ENCODE measurements at regions not wholly inside any gene's neighbourhood (a gene's known extent, or its start where the extent isn't known, plus 50 kb on each side); places are given as distances from the start of the nearest gene placed in this dataset.

DNA sequence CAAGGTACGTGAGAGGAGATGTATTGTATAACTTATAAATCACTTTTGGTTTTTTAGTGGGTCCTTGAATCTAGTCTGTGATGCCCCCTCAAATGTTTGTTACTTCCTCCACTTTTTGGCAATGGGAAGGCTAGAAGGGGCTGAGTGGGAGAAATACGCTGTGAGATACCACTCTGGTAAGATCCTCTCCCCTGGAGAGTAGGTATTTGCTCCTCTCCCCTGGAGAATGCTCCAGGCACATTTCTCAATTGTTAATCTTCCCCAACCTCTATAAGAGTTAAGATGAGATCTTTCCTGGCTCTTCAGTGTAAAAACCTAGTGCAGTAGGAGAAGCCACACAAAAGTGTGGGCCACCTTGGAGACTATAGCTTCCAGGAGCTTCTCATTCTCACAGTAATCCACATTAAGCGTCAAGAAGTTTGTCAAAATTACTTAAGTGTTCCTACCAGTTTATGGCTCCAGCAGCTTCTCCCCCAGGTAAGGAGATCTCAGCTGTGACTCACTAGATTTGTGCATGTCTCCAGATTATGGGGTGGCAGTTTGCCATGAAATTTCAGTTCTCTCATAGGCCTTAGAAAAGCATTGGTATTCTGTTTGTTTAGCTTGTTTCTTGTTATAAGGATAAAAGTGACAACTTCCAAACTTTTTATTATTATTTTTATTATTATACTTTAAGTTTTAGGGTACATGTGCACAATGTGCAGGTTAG lies 182.6 kb downstream of the FSIP2 start (continued):
- TF ChIP-seq, protein P1, sequence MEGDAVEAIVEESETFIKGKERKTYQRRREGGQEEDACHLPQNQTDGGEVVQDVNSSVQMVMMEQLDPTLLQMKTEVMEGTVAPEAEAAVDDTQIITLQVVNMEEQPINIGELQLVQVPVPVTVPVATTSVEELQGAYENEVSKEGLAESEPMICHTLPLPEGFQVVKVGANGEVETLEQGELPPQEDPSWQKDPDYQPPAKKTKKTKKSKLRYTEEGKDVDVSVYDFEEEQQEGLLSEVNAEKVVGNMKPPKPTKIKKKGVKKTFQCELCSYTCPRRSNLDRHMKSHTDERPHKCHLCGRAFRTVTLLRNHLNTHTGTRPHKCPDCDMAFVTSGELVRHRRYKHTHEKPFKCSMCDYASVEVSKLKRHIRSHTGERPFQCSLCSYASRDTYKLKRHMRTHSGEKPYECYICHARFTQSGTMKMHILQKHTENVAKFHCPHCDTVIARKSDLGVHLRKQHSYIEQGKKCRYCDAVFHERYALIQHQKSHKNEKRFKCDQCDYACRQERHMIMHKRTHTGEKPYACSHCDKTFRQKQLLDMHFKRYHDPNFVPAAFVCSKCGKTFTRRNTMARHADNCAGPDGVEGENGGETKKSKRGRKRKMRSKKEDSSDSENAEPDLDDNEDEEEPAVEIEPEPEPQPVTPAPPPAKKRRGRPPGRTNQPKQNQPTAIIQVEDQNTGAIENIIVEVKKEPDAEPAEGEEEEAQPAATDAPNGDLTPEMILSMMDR (IDR thresholded peaks at IDR 0.05; ENCODE audit: low read depth, low read length, missing input control) = no peak
- TF ChIP-seq RAD21 (IDR thresholded peaks at IDR 0.05) (no peak), GABPA (IDR thresholded peaks at IDR 0.05 in 1 of 2, conservative IDR thresholded peaks at IDR 0.05 in 1 of 2) (no peak), FOXA2 (IDR thresholded peaks at IDR 0.05) (no peak), NR2F2 (IDR thresholded peaks at IDR 0.05) (no peak), TAF1 (conservative IDR thresholded peaks at IDR 0.05) (no peak)

DNA sequence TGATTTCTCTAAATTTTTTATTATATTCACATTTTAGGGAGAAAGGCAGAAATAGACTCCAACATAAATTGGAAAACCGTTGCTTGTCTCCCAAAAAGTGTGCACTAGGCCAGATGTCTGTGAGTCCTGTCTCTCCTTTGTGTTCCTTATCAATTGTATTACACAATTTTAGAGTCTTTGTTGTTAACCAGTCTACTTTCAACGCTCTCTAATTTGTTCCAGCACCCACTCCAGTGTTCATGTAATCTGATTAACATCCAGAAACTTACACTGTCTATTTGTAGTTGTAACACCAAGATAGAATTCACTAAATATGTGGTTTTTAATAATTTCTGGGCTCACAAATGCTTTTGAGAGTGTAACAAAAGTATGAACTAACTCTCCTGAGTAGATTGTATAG lies 195.6 kb downstream of the FSIP2 start:
- Histone ChIP-seq H3K9ac (ENCODE audit: low read depth in 1 of 2, low read length in 2 of 2) (no peak overlapping the region), H3K27me3 (ENCODE audit: control insufficient read depth in 4 of 4, insufficient read depth in 4 of 4, low read length in 3 of 4) (no peaks in the 10 kb centered on the region), H3K27ac (ENCODE audit: low read depth in 1 of 2, low read length in 2 of 2) (no peak overlapping the region), H3K4me3 (ENCODE audit: low read depth in 1 of 3, low read length in 3 of 3) (no peak overlapping the region), H3K4me1 (ENCODE audit: control insufficient read depth in 4 of 4, insufficient read depth in 4 of 4, low read length in 3 of 4) (no peaks in the 10 kb centered on the region), H3K9me3 (ENCODE audit: control insufficient read depth in 4 of 4, low read length in 3 of 4) (peaks cover 0 to 4% (median under 1%) of the 10 kb centered on the region in 4 donors), H3K36me3 (ENCODE audit: control insufficient read depth in 4 of 4, insufficient read depth in 3 of 4, low read depth in 1 of 4, low read length in 3 of 4) (no peaks in the 10 kb centered on the region)
- WGBS = 82% methylated on average over 2 of the region's 2 CpGs
- TF ChIP-seq RAD21 (IDR thresholded peaks at IDR 0.05) = no peak
- no peak for TF ChIP-seq NR2F2 (IDR thresholded peaks at IDR 0.05)
- no peak for TF ChIP-seq HNF4A (conservative IDR thresholded peaks at IDR 0.05)
- no peak for TF ChIP-seq HNF4G (IDR thresholded peaks at IDR 0.05)
- TF ChIP-seq, protein P2, sequence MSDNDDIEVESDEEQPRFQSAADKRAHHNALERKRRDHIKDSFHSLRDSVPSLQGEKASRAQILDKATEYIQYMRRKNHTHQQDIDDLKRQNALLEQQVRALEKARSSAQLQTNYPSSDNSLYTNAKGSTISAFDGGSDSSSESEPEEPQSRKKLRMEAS (IDR thresholded peaks at IDR 0.05) = no peak
- TF ChIP-seq, protein P3, sequence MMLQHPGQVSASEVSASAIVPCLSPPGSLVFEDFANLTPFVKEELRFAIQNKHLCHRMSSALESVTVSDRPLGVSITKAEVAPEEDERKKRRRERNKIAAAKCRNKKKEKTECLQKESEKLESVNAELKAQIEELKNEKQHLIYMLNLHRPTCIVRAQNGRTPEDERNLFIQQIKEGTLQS (IDR thresholded peaks at IDR 0.05) = no peak
- TF ChIP-seq, protein P4, sequence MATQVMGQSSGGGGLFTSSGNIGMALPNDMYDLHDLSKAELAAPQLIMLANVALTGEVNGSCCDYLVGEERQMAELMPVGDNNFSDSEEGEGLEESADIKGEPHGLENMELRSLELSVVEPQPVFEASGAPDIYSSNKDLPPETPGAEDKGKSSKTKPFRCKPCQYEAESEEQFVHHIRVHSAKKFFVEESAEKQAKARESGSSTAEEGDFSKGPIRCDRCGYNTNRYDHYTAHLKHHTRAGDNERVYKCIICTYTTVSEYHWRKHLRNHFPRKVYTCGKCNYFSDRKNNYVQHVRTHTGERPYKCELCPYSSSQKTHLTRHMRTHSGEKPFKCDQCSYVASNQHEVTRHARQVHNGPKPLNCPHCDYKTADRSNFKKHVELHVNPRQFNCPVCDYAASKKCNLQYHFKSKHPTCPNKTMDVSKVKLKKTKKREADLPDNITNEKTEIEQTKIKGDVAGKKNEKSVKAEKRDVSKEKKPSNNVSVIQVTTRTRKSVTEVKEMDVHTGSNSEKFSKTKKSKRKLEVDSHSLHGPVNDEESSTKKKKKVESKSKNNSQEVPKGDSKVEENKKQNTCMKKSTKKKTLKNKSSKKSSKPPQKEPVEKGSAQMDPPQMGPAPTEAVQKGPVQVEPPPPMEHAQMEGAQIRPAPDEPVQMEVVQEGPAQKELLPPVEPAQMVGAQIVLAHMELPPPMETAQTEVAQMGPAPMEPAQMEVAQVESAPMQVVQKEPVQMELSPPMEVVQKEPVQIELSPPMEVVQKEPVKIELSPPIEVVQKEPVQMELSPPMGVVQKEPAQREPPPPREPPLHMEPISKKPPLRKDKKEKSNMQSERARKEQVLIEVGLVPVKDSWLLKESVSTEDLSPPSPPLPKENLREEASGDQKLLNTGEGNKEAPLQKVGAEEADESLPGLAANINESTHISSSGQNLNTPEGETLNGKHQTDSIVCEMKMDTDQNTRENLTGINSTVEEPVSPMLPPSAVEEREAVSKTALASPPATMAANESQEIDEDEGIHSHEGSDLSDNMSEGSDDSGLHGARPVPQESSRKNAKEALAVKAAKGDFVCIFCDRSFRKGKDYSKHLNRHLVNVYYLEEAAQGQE (IDR thresholded peaks at IDR 0.05) = no peak
- no peak for DNase-seq (ENCODE audit: low spot score)

DNA sequence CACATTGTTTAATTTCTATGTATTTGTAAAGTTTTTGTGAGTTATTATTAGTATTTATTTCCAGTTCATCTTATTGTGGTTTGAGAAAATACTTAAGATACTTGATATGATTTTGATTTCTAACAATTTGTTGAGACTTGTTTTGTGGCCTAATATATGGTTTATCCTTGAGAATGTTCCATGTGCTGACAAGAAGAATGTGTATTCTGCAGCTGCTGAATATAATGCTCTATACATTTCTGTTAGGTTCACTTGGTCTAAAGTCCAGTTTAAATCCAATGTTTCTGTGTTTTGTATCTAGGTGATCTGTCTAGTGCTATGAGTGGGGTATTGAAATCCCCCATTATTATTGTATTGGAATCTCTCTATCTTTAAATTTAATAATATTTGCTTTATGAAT lies 201.3 kb downstream of the FSIP2 start:
- H3K4me3 ChIP-seq (ENCODE audit: low read depth in 1 of 3, low read length in 3 of 3) = no peak overlapping the region
- no peaks in the 10 kb centered on the region for H3K27me3 ChIP-seq (ENCODE audit: control insufficient read depth in 4 of 4, insufficient read depth in 4 of 4, low read length in 3 of 4)
- no peak overlapping the region for H3K27ac ChIP-seq (ENCODE audit: low read depth in 1 of 2, low read length in 2 of 2)
- no peak for TF ChIP-seq SP1 (IDR thresholded peaks at IDR 0.05)
- no peak for TF ChIP-seq GABPA (IDR thresholded peaks at IDR 0.05 in 1 of 2, conservative IDR thresholded peaks at IDR 0.05 in 1 of 2)
- no peak for TF ChIP-seq TAF1 (conservative IDR thresholded peaks at IDR 0.05)
- no peak for TF ChIP-seq YY1 (IDR thresholded peaks at IDR 0.05)
- TF ChIP-seq FOXA2 (IDR thresholded peaks at IDR 0.05) = no peak
- TF ChIP-seq HNF4A (conservative IDR thresholded peaks at IDR 0.05) = no peak
- no peak for TF ChIP-seq NR2F2 (IDR thresholded peaks at IDR 0.05)
- TF ChIP-seq, protein P4 (IDR thresholded peaks at IDR 0.05) = no peak
- no peak for TF ChIP-seq JUND (IDR thresholded peaks at IDR 0.05)
- TF ChIP-seq HNF4G (IDR thresholded peaks at IDR 0.05) = no peak
- no peak for DNase-seq (ENCODE audit: low spot score)
- no peaks in the 10 kb centered on the region for H3K36me3 ChIP-seq (ENCODE audit: control insufficient read depth in 4 of 4, insufficient read depth in 3 of 4, low read depth in 1 of 4, low read length in 3 of 4)
- H3K9ac ChIP-seq (ENCODE audit: low read depth in 1 of 2, low read length in 2 of 2) = no peak overlapping the region
- peaks cover 3 to 17% (median 10%) of the 10 kb centered on the region in 4 donors for H3K9me3 ChIP-seq (ENCODE audit: control insufficient read depth in 4 of 4, low read length in 3 of 4)
- no peaks in the 10 kb centered on the region for H3K4me1 ChIP-seq (ENCODE audit: control insufficient read depth in 4 of 4, insufficient read depth in 4 of 4, low read length in 3 of 4)

All from liver (tissue), 8 donors.